HG02938 (cell line): ENCODE measurements at regions not wholly inside any gene's neighbourhood (a gene's known extent, or its start where the extent isn't known, plus 50 kb on each side); places are given as distances from the start of the nearest gene placed in this dataset.

Experiments used
- ATAC-seq: cut with Tn5 transposase; IDR thresholded peaks from one replicate; pipeline ENCODE4 v1.9.1; 2021; ENCODE audit warnings: mild to moderate bottlenecking, moderate library complexity; ENCODE audit not compliant: unreplicated experiment

DNA sequence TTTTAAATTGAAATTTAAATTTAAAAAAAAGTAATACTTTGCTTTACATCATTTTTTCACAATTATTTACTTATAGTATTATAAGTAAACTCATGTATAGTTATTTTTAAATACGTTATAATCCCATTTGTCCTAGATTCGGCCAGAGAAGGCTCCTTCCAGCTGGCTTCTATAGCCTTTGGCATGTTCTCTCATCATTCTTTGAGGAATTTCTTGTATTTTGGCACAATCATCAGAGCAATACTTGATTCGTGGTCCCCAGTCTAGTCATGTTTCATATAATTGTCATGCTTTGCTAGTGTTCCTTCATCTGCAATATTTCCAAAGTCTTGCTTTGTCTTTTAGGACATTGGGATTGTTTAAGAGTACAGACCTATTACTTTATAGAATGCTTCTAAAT lies 1037.9 kb upstream of the AGA start:
- ATAC-seq, result no peak

DNA sequence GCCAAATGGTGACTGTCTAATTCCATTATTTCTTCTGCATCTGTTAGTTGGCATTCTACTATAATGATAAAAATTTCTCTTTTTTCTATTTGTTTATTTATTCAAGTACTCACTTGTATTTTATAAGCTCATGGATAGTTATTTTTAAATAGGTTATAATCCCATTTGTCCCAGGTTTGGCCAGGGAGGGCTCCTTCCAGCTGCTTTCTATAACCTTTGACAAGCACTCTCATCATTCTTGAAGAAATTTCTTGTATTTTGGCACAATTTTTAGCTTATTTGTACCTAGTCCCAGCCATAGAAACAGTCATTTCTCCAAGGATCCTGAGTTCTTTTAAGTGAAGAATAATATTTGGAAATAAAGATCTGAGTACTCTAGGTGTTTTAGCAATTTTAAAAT lies 1038.6 kb upstream of the AGA start:
- ATAC-seq, result no peak

DNA sequence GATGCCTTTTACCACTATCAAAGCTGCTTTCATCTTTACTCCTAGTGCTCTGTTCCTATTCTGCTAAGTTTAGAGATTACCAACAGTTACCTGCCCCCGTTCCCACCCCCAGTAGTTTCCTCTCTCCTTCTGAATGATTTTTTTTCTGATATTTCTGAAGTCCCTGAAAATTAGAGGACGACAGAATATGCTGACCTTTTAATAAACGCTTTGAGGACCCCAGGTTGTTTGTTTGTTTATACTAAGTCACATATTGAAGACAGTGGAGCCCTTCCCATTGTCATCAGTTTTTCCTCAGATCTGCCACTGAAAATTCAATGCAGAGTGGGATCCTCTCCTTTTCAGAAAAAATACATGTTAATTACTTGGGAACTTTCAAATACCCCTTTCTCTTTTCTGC lies 1039.3 kb upstream of the AGA start:
- ATAC-seq, result no peak

DNA sequence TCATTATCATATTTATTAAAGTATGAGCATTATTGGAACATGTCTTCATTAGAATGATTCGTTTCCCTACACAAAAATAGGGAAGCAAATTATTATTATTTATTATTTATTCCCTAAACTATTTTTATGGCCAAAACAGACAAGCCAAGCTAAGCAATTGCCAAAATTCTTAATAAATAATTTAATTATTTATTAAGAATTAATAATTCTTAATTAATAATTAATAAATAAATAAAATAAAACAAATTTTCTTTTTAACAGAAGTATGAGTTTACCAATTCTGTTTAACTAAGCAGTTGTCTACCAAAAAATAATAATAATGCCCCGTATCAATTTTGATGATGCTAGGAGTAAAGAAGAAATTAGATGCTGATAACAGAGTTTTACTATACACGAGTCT lies 1080.8 kb upstream of the AGA start:
- ATAC-seq, result no peak

DNA sequence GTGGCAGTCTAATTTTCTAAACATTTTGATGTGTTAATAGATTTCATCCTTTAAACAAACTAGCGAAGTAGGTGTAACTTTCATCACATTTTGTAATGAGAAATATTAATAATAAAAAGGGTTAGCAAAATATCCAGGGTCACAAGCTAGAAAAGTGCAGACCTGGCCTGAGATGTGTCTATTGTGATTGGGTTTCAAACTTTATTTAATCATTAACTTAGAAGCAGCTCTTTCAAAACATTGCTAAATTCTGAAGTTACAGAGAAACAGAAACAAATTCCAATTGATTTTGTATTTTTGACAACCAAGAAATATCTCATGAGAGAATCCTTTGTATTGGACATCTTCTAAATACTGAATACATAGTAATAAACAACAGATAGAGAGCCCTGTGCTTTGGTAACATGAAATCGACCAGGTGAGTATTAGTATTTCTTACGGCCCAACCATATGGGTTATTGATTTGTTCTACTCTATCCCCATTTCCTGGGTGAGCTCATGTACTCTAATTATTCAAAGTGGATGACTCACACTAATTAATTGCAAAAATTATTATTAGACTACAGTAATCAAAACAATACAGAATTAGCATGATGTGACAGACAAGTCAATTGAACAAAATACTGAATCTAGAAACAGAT lies 1093.8 kb upstream of the AGA start:
- no peak for ATAC-seq

DNA sequence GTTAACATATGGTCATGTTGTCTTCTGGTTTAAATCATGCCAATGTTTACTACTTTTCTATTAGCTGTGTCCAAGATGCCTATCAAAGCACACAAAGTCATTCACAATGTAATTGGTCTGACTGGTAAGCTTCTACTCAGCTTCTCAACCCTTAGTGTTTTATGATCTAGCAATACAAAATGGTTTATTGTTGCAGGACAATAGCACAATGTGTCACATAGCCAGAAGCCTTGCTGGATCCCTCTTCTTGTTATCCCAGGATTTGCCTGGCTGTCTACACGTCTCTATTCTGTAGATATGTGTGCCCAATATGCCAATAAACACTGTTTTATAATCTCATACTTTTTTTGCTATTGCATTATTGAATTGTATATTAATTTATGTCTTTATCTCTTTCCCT lies 1111.0 kb upstream of the AGA start:
- no peak for ATAC-seq

DNA sequence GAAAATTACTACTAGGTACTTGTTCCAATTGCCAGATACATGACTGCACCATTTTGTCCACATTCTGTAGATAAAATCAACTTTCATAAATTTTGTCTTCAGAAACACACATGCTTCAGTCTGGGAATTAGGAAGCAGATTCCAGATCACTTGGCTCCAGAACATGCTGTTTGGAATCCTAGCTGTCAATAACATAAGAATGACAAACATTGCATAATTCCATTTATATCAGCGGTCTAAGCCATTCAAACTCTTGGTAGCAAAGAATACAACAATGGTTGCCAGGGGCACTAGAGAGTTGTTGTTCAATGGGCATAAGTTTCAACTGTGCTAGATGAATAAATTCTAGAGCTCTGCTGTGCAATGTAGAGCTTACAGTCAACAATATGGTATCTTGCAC lies 1112.1 kb upstream of the AGA start:
- ATAC-seq, result no peak

DNA sequence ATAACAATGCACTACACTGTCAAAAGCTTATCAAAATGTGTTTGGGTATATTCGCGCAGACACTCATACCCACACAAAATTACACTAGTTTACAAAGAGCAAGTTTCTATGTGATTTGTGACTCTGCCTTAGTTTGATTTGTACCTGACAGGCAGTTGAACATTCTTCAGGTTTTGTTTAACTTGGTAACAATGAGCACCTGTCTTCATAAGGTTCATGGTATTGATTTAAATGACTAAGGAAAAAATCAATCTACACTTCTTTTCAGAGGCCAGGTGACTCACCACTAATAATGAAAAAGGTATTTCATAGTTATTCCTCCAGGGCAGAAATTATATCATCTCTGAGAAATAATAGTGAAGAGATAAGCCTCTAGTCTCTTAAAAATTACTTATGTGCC lies 1114.6 kb upstream of the AGA start:
- no peak for ATAC-seq

DNA sequence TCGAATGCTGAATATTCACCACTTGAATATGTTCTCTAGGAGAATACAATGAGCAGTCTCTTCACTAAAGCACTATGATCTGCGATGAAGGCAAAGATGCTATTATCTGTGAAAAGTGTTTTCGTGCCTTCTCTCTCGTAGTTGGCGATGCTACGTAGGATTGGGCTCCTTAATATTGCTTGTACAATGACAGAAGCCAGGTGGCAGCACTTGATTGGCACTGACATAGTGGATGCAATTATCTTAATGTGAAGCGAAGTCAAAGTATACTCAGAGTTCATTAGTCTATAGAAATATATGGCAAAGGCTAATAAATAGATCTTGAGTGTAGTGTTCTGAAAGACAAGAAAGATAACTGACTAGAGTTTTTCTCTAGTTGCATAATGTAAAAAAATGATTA lies 1135.7 kb upstream of the AGA start:
- ATAC-seq, result no peak

DNA sequence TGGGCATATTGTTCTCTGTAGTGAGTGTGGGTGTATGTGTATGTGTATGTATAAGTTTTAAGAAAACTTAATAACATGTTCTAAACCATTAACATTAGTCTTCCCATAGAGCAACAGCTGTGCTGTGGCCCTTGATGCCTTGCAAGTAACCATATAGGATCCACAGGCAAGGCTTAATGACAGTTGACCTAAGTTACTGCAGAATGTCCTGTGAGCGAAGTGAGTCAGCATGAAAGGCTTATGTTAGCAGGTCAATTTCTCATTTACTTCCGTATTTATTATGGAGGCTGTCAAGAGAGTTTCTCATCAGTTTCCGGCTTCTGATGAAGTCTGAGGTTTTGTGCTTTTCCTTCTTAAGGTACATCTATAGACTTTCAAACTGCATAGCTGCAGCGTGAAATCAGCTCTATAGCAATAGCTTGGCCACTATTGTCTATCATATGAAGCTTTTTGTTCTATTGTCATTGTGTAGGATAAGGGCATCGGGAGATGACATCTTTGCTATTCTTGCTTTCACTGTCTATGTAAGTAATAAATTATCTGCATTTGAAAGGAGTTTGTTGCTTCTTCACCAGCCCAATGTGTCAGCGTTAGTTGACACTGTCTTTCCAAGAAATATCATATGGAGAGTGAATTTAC lies 1153.4 kb upstream of the AGA start:
- ATAC-seq, result no peak

DNA sequence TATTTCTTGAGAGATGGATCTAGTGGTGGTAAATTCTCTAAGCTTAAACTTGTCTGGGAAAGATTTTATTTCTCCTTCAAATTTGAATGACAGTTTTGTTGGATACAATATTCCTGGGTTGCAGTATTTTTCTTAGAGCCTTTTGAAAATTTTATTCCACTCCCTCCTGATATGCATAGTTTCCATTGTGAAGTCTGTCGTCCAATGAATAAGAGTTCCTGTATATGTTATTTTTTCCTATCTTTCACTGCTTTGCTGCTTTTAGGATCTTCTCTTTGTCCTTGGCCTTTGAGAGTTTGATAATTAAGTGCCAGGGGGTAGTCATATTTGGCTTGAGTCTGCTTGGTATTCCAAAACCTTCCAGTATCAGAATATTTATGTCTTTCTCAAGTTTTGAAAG lies 1156.4 kb upstream of the AGA start:
- ATAC-seq, result no peak

DNA sequence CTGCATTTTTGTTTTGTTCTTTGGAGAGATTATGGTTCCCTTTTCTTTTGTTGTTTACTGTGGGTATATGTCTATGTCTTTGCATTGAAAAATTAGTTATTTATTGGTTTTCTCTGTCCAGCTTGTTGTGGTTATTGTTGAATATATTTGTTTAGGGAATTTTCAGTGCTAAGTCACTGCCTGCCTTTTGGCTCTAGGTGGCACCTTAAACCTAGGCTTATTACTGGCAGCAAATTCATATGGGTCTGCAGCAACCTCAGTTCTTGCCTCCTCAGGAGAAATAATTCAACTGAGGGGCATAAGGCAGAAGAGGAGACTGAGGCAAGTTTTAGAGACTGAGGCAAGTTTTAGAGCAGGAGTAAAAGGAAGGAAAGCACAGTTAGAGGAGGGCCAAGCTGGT lies 1157.3 kb upstream of the AGA start:
- ATAC-seq, result no peak

DNA sequence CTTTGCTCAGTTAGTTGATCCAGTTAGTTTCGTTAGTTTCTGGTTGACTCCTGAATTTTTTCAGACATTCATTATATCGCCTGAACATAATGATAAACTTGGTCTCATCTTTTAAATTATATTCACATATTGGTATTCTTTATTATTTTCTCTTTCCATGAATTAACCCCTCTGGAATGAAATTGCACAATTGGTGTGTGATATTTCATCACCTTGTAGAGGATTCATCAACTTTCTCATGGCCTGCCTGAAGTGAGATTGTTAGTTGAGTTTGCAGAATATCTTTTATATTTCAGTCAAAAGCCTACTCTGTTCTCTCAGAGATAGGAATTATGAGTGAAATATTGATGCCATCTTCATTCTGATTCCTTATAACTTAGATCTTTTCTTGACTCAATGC lies 1160.6 kb upstream of the AGA start:
- no peak for ATAC-seq

DNA sequence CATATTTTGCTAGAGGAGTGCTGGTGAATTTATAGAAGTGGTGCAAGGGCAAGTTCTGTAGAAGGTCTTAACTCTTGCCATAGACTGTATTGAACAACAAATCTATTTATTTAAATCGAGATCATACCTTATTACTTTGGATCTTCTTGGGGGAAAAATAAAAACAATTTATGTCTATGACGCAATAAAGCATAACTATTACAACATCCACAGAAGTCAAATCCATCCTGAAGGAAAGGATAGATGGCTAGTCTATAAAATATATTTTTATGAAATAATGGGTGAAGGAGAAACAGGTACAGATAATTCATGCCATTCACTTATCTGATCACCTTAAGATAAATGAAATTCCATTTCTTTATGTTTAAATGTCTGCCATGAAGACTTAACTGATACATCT lies 1168.8 kb upstream of the AGA start:
- no peak for ATAC-seq

DNA sequence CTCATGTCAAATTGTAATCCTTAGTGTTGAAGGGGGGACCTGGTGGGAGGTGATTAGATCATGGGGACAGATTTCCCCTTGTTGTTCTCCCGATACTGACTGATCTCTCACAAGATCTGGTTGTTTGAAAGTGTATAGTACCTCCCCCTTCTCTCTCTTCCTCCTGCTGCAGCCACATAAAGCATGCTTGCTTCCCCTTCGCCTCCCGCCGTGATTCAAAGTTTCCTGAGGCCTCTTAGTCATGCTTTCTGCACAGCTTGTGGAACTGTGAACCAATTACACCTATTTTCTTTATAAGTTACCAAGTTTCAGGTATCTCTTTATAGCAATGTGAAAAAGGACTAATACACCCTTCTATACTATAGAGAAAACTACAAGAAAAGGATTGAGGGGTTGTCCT lies 1170.5 kb upstream of the AGA start:
- no peak for ATAC-seq

DNA sequence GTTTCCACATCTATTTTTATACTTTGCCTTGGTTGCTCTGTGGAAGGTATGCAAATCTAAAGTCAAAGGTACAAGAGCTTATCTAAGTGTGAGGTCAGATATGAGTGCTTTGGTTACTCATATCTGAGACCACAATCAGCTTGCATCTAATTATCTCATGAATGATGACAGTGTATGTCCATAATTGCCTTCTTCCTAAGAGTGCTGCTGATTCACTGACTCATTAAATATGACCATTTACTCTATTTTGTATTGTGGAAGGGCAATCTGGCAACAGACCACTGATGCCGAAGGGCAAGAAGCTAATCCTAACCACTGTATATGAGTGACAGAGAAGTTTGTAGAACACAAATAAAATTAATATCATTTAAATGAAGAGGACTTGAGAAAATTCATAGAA lies 1190.2 kb upstream of the AGA start:
- no peak for ATAC-seq

DNA sequence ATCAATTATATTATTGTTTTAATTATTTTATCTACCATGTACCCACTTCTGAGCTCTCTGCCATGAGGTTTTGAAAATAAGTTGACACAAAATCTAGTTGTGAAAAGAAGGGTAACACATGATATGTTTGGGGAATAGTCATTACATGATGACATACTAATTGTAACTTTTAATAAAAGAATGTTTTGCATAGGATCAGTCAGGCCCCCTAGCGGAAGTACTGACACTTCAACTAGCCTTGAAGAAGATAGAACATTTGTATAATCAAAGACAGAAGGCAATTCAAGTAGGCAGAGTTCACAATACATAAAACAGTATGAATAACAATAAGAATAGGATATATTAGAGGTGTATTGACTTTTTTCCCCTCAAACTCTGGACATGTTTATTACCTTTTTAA lies 1191.0 kb upstream of the AGA start:
- ATAC-seq, result no peak

DNA sequence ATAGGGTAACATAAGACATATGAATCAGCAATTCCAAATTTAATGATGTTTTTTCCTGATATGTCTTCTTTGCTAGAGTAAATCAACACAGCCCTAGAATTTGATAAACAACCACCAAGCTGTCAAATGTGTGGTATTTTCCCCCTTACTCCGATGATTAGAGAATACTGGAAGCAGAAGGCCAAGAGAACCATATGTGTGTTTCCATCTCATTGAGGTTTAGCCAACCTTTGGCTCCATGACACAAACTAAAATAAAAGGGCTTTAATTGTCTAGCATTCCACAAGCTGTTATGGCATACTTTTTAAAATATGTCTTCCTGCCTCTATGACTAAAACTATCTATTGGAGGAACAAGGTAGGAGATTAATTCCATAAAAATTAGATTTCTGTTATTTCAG lies 1222.4 kb upstream of the AGA start:
- ATAC-seq, result no peak

DNA sequence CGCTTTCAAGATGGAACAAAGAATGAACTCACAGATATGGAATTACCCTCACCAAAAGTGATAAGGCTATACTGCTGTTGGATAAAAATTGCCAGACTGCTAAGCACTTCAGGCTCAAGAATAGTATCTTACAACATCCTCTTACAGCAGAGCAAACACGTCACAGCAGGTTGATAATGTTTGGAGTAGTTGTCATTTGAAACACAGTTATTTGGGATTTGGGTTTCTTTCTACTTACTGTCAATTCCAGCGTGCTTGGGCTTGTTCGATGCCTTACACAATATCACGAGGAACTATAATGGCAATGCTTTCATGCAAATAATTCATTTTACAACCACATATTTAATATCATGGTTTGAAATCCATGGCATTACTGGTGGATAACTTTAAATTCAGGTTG lies 1223.7 kb upstream of the AGA start:
- no peak for ATAC-seq

DNA sequence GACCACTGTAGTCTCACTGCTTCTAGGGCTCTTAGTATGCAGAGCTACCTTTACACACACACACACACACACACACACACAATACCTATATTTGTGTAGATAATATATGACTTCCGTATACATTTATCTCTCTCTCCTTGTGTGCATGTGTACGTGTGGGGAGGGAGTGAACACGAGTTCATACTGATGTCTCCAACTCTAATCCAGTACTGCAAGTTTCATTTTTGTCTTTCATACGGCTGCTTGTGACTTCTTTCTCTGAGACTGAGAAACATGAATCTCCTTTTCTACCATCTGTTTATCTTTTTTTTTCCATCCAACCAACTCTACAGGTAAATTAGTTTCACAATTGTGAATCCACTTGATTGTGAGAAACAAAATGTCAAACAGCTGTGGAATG lies 1229.5 kb upstream of the AGA start:
- ATAC-seq, result no peak

DNA sequence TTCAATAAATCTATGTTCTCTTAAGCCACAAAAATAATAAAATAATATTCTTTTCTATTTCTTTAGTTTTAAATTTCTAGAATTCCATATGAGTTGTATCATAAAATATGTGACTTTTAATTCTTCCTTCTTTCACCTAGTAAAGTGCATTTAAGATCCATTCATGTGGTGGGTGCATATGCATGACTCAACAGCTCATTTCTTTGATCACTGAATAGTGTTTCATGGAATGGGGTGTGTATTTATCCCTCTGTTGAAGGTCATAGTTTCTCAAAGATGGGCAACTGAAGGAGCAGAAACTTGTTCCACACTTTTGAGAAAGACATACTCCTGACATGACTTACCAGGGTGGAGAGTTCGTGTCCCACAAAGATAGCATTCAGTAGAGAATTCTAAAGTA lies 1230.3 kb upstream of the AGA start:
- no peak for ATAC-seq

DNA sequence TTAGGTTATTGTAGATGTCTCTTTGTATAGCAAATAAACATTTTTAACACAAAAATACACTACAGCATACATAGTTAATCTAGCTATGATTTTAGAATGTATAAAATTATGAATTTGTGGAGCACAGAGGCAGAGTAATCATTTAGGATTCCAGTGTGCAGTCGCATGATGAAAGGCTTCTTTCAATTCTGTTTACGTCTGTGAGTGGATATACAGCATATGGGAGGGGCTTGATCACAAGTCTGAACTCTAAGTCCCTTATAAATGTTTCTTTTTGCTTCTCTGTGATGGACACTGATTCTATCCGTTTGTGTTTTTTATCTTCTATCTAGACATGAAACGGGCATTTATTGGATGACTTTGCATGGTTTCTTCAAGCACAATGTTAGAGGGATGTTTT lies 1239.6 kb upstream of the AGA start:
- ATAC-seq, result no peak

DNA sequence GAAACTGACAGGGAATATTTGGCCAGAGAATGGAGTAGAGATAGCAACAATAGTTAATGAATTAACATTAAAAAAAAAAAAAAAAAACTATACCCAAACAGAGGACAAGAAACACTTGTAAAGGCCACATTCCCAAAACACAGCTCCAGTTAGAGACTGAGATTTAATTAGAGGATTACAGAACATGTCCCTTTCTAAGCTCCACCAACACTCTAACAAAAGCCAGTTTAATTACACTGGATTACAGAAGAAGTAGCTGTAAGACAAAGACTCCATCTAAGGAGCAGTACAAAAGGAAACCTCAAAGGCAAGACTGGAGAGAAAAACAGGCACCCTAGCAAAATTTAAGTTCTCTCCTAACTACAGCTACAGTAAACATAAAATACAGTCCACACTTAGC lies 1247.7 kb upstream of the AGA start:
- ATAC-seq, result no peak
